ENCODE measurements at regions not wholly inside any gene's neighbourhood (a gene's known extent, or its start where the extent isn't known, plus 50 kb on each side); places are given as distances from the start of the nearest gene placed in this dataset.
"Not testable (repeated sequence)": the region's sequence is repeated elsewhere in the genome, so short reads cannot be mapped to it uniquely, and the experiment has no call there.

DNA sequence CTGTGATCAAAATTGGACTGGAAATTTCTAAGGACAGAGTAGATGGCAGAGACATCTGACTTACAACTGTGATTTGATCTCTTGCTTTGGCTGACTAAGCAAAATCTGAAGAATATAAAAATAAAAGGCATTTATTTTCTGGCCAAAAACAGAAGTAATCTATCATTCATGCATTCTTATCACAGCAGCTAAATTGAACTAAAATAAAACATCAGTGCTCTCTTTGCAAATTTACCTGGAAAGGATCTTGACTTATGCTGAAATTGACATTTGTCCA, 81.4 kb upstream of the ZNF678 start:
- Histone ChIP-seq H3K4me3 (no peak overlapping the region), H4K20me1 (ENCODE audit: control insufficient read depth, insufficient read depth) (no peaks in the 10 kb centered on the region), H3K36me3 (ENCODE audit: control insufficient read depth in 2 of 2, insufficient read depth in 2 of 2, low read length in 1 of 2) (no peaks in the 10 kb centered on the region), H3K79me2 (ENCODE audit: control insufficient read depth, insufficient read depth, low read length) (no peaks in the 10 kb centered on the region), H3K27ac (ENCODE audit: control insufficient read depth, insufficient read depth) (no peak overlapping the region), H3K4me1 (ENCODE audit: control insufficient read depth, insufficient read depth, low read length) (no peaks in the 10 kb centered on the region), H3K27me3 (replicated peaks in 1 of 2; ENCODE audit: control insufficient read depth in 2 of 2, insufficient read depth in 2 of 2, low read length in 1 of 2) (no peaks in the 10 kb centered on the region), H2AFZ (ENCODE audit: control insufficient read depth, low read depth, low read length) (no peak overlapping the region), H3K4me2 (ENCODE audit: control insufficient read depth, insufficient read depth) (no peak overlapping the region), H3K9me3 (replicated peaks; ENCODE audit: control insufficient read depth, insufficient read depth, low read length) (no peaks in the 10 kb centered on the region; the same call in 1 of the 3 replicates), H3K9ac (ENCODE audit: control insufficient read depth, insufficient read depth, low read length) (no peak overlapping the region)
- in situ Hi-C loops (cut with MboI) (loop anchor here (5.0 kb wide), 1 partner anchor 470 kb away; no protein-coding TSS in a partner anchor), intact Hi-C loops (cut with micrococcal nuclease; ENCODE audit: unreplicated experiment) (loop anchor here (10.0 kb wide), 1 partner anchor 243 kb away; no protein-coding TSS in a partner anchor)
- ChIA-PET SMC1A (ENCODE audit: uncharacterized antibody, unreplicated experiment) (interaction anchor here (1.2 to 1.5 kb wide), 2 partner anchors 470 to 472 kb away, joined by 3 to 6 read pairs; no protein-coding TSS in a partner anchor), RAD21 (ENCODE audit: unreplicated experiment) (interaction anchor here (1.0 to 2.3 kb wide), 3 partner anchors 279 to 517 kb away, joined by 3 to 7 read pairs (median 4); no protein-coding TSS in a partner anchor), CTCF (interaction anchor here (1.0 to 3.4 kb wide), 9 partner anchors 8 to 640 kb away, joined by 3 to 21 read pairs (median 3); no protein-coding TSS in a partner anchor), POLR2A (no interaction called here)
- no peak for FAIRE-seq
- DNase-seq (ENCODE audit: low read depth, low spot score) = no peak
- TF ChIP-seq IKZF1 (conservative IDR thresholded peaks at IDR 0.05) = no peak
- no peak for TF ChIP-seq ZBTB40 (IDR thresholded peaks at IDR 0.05; ENCODE audit: borderline replicate concordance)
- no peak for TF ChIP-seq KAT2A (conservative IDR thresholded peaks at IDR 0.05; ENCODE audit: control insufficient read depth, low read depth, low read length)
- TF ChIP-seq ZNF24 (IDR thresholded peaks at IDR 0.05) = no peak
- no peak for TF ChIP-seq POLR2AphosphoS2 (IDR thresholded peaks at IDR 0.05; ENCODE audit: low read depth, low read length)
- no peak for TF ChIP-seq SUPT20H (IDR thresholded peaks at IDR 0.05; ENCODE audit: borderline replicate concordance, control insufficient read depth, low read depth, low read length)
- no peak for TF ChIP-seq JUNB (IDR thresholded peaks at IDR 0.05)
- TF ChIP-seq EZH2 (IDR thresholded peaks at IDR 0.05; ENCODE audit: borderline replicate concordance, control insufficient read depth, low read depth, low read length) = no peak
- TF ChIP-seq MTA2 (IDR thresholded peaks at IDR 0.05; ENCODE audit: low read depth) = no peak
- TF ChIP-seq TBL1XR1 (IDR thresholded peaks at IDR 0.05; ENCODE audit: low read depth, low read length) = no peak
- TF ChIP-seq YY1 (IDR thresholded peaks at IDR 0.05; ENCODE audit: low read depth, low read length) = no peak
- no peak for TF ChIP-seq MEF2B (IDR thresholded peaks at IDR 0.05; ENCODE audit: partially characterized antibody, poor library complexity, severe bottlenecking)
- BruUV-seq (replicated peaks) = no TSS peak
- ATAC-seq = no peak

DNA sequence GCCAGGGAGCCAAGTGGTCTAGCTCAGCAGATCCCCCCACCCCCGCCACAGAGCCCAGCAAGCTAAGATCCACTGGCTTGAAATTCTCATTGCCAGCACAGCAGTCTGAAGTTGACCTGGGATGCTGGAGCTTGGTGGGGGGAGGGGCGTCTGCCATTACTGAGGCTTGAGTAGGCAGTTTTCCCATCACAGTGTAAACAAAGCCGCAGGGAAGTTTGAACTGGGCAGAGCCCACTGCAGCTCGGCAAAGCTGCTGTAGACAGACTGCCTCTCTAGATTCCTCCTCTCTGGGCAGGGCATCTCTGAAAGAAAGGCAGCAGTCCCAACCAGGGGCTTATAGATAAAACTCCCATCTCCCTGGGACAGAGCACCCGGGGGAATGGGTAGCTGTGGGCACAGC, 89.3 kb upstream of the ZNF678 start:
- SMC1A ChIA-PET (ENCODE audit: uncharacterized antibody, unreplicated experiment); CTCF ChIA-PET; ATAC-seq; FAIRE-seq; H3K36me3 ChIP-seq (ENCODE audit: control insufficient read depth in 2 of 2, insufficient read depth in 2 of 2, low read length in 1 of 2); H3K9me3 ChIP-seq (replicated peaks; ENCODE audit: control insufficient read depth, insufficient read depth, low read length); H3K27me3 ChIP-seq (replicated peaks in 1 of 2; ENCODE audit: control insufficient read depth in 2 of 2, insufficient read depth in 2 of 2, low read length in 1 of 2); BruUV-seq (replicated peaks); intact Hi-C loops (cut with micrococcal nuclease; ENCODE audit: unreplicated experiment); H3K4me1 ChIP-seq (ENCODE audit: control insufficient read depth, insufficient read depth, low read length); H3K27ac ChIP-seq (ENCODE audit: control insufficient read depth, insufficient read depth); RAD21 ChIA-PET (ENCODE audit: unreplicated experiment); in situ Hi-C loops (cut with MboI); DNase-seq (ENCODE audit: low read depth, low spot score); H3K79me2 ChIP-seq (ENCODE audit: control insufficient read depth, insufficient read depth, low read length); H3K4me2 ChIP-seq (ENCODE audit: control insufficient read depth, insufficient read depth); H4K20me1 ChIP-seq (ENCODE audit: control insufficient read depth, insufficient read depth); H2AFZ ChIP-seq (ENCODE audit: control insufficient read depth, low read depth, low read length); H3K4me3 ChIP-seq; H3K9ac ChIP-seq (ENCODE audit: control insufficient read depth, insufficient read depth, low read length): not testable (repeated sequence)
- POLR2A ChIA-PET = interaction anchor here (0.6 kb wide), 2 partner anchors 41 to 1387 kb away, joined by 3 read pairs; no protein-coding TSS in a partner anchor
- 11% methylated on average over 5 of the region's 5 CpGs for WGBS (ENCODE audit: insufficient coverage, insufficient replicate concordance, low lambda C conversion rate, missing lambda C conversion rate)

Data from GM12878 (cell line).